SU-DHL-6 (cell line): ENCODE measurements at regions not wholly inside any gene's neighbourhood (a gene's known extent, or its start where the extent isn't known, plus 50 kb on each side); places are given as distances from the start of the nearest gene placed in this dataset.

Experiments
- EZH2phosphoT487 ChIP-seq: fragments of 200-600 bp; sonication (generic), shearing (Covaris generic); conservative IDR thresholded peaks from 2 replicates; pipeline ENCODE4 v1.6.1; 2018; ENCODE audit warnings: mild to moderate bottlenecking, antibody characterized with exemption, low read length, moderate library complexity, mixed read lengths
- TF ChIP-seq, protein P1 (sequence below): fragments of 200-600 bp; sonication (generic); IDR thresholded peaks from one replicate; pipeline ENCODE4 v1.5.1; 2017; ENCODE audit warnings: antibody characterized with exemption, mild to moderate bottlenecking, low read length, moderate library complexity; ENCODE audit not compliant: insufficient read depth, poor library complexity, severe bottlenecking

DNA sequence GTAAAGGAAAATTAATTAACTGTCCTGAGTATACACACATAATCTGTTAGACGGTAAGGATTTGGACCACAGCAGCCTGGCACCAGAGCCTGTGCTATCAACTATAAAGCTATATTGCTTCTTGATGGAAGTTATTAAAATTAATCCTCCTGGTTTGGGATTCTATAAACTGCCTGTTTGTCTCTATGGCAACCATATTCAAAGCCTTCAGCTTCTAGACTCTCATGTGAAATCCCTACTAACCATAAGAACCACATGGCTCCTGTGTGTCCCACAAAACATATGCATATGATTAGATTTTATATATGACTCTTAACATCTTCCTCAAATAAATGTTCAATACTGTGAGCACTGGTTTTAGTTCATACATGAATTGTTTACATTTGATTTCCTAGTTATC lies 380.8 kb downstream of the ANKRD50 start:
- TF ChIP-seq, protein P1, sequence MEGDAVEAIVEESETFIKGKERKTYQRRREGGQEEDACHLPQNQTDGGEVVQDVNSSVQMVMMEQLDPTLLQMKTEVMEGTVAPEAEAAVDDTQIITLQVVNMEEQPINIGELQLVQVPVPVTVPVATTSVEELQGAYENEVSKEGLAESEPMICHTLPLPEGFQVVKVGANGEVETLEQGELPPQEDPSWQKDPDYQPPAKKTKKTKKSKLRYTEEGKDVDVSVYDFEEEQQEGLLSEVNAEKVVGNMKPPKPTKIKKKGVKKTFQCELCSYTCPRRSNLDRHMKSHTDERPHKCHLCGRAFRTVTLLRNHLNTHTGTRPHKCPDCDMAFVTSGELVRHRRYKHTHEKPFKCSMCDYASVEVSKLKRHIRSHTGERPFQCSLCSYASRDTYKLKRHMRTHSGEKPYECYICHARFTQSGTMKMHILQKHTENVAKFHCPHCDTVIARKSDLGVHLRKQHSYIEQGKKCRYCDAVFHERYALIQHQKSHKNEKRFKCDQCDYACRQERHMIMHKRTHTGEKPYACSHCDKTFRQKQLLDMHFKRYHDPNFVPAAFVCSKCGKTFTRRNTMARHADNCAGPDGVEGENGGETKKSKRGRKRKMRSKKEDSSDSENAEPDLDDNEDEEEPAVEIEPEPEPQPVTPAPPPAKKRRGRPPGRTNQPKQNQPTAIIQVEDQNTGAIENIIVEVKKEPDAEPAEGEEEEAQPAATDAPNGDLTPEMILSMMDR, result no peak
- TF ChIP-seq EZH2phosphoT487, result no peak
